ENCODE measurements at regions not wholly inside any gene's neighbourhood (a gene's known extent, or its start where the extent isn't known, plus 50 kb on each side); places are given as distances from the start of the nearest gene placed in this dataset.

DNA sequence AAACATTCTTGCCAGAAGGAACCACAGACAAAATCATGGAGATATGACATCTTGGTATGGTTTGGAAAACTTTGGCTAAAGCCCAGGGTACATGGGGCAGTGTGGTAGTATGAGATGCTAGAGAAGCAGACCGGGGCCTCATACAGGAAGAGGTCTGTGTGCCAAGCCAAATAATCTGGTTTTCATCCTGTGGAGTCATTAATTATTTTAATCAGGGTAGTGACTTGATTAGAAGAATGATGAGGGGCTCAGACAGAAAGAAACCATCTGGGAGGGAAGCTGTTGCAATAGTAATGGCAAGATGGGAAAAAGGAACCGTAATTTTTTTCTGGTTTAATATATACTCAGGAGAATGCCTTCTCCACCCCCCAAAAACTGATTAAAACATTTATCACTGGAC is 318.0 kb downstream of the BRINP2 start:
- H3K4ac ChIP-seq (ENCODE audit: low read depth, low read length), result no peak overlapping the region
- no peaks in the 10 kb centered on the region for H3K9me3 ChIP-seq (ENCODE audit: control insufficient read depth, insufficient read depth, low read length)
- H2BK5ac ChIP-seq (ENCODE audit: low read depth, low read length, poor library complexity, severe bottlenecking), result no peak overlapping the region
- no peak overlapping the region for H4K8ac ChIP-seq (ENCODE audit: low read depth in 2 of 2, low read length in 2 of 2)
- no peak overlapping the region for H3K27ac ChIP-seq (ENCODE audit: insufficient read depth, low read length)
- H3K56ac ChIP-seq (ENCODE audit: extremely low read depth, insufficient read depth, low read length), result no peak overlapping the region
- no peaks in the 10 kb centered on the region for H3K9me1 ChIP-seq (ENCODE audit: insufficient read depth, low read length)
- no peaks in the 10 kb centered on the region for H3K79me1 ChIP-seq (ENCODE audit: low read depth in 1 of 2, low read length in 2 of 2)
- H3K36me3 ChIP-seq (ENCODE audit: control insufficient read depth, insufficient read depth, low read length), result no peaks in the 10 kb centered on the region
- CTCF ChIA-PET, result no interaction called here
- intact Hi-C loops (cut with micrococcal nuclease), result no loop called here
- H2BK120ac ChIP-seq (ENCODE audit: low read depth, low read length), result no peak overlapping the region
- WGBS, 2 experiments (ENCODE audit: extremely low coverage in 2 of 2, insufficient read length in 1 of 2), result 0% methylated on average over 1 of the region's 2 CpGs; no CpG with 5 or more reads in 1 of the 2 experiments
- dilution Hi-C loops (cut with HindIII; ENCODE audit: low sequenced_read_pairs, unreplicated experiment), result no loop called here
- H3K23ac ChIP-seq (ENCODE audit: low read depth, low read length), result no peak overlapping the region
- H2BK15ac ChIP-seq (ENCODE audit: low read depth, low read length), result no peak overlapping the region
- H2AK5ac ChIP-seq (ENCODE audit: low read depth, low read length), result no peak overlapping the region
- in situ Hi-C loops (cut with MboI; ENCODE audit: low sequenced_read_pairs), result no loop called here
- no peaks in the 10 kb centered on the region for H3K27me3 ChIP-seq (ENCODE audit: control insufficient read depth, insufficient read depth, low read length)
- H2AK9ac ChIP-seq (replicated peaks; ENCODE audit: low read depth, low read length, poor library complexity), result no peak overlapping the region
- no peak overlapping the region for H3K9ac ChIP-seq (ENCODE audit: low read depth, low read length)
- no peak overlapping the region for H3K4me2 ChIP-seq (ENCODE audit: low read depth, low read length)
- DNase-seq (no peak), ATAC-seq (ENCODE audit: low read depth) (no peak)
- no peaks in the 10 kb centered on the region for H3K4me1 ChIP-seq (ENCODE audit: control insufficient read depth, insufficient read depth, low read length)
- BruUV-seq (replicated peaks), result no TSS peak
- POLR2A ChIA-PET (ENCODE audit: unreplicated experiment), result no interaction called here
- no peaks in the 10 kb centered on the region for H4K20me1 ChIP-seq (ENCODE audit: insufficient read depth, low read length)
- H4K5ac ChIP-seq (ENCODE audit: low read depth, low read length), result no peak overlapping the region
- H2AFZ ChIP-seq (replicated peaks; ENCODE audit: low read length, poor library complexity), result no peak overlapping the region
- H2BK20ac ChIP-seq (ENCODE audit: low read depth, low read length), result no peak overlapping the region
- no peak overlapping the region for H3K14ac ChIP-seq (replicated peaks; ENCODE audit: low read depth, low read length)
- H3K18ac ChIP-seq (ENCODE audit: low read depth, low read length), result no peak overlapping the region
- no peak overlapping the region for H3K4me3 ChIP-seq (ENCODE audit: insufficient read depth, low read depth, low read length)
- TF ChIP-seq RCOR1 (IDR thresholded peaks at IDR 0.05; ENCODE audit: insufficient replicate concordance, low read length) (no peak), BHLHE40 (IDR thresholded peaks at IDR 0.05; ENCODE audit: low read depth, low read length) (no peak), MXI1 (IDR thresholded peaks at IDR 0.05; ENCODE audit: borderline replicate concordance, low read depth, low read length) (no peak), CEBPB (IDR thresholded peaks at IDR 0.05; ENCODE audit: low read depth, low read length) (no peak), RFX5 (IDR thresholded peaks at IDR 0.05; ENCODE audit: low read depth, low read length) (no peak), MAZ (IDR thresholded peaks at IDR 0.05; ENCODE audit: borderline replicate concordance, low read depth, low read length) (no peak), MAFK (IDR thresholded peaks at IDR 0.05; ENCODE audit: low read depth, low read length) (no peak), ELK1 (IDR thresholded peaks at IDR 0.05; ENCODE audit: borderline replicate concordance, low read depth, low read length) (no peak), RAD21 (IDR thresholded peaks at IDR 0.05; ENCODE audit: low read length) (no peak), FOS (IDR thresholded peaks at IDR 0.05; ENCODE audit: low read depth, low read length) (no peak), SMC3 (IDR thresholded peaks at IDR 0.05; ENCODE audit: low read depth, low read length) (no peak), CTCF (conservative IDR thresholded peaks at IDR 0.05; ENCODE audit: low read depth, low read length) (no peak), POLR2A (IDR thresholded peaks at IDR 0.05; ENCODE audit: low read depth, low read length) (no peak), USF2 (IDR thresholded peaks at IDR 0.05; ENCODE audit: low read depth, low read length) (no peak), CHD1 (IDR thresholded peaks at IDR 0.05; ENCODE audit: low read depth, low read length) (no peak), NFE2L2 (IDR thresholded peaks at IDR 0.05; ENCODE audit: low read depth, low read length) (no peak)
- no peak overlapping the region for H4K91ac ChIP-seq (ENCODE audit: insufficient read depth, low read depth, low read length)
